Suprapubic skin (tissue), 3 donors: ENCODE measurements at regions not wholly inside any gene's neighbourhood (a gene's known extent, or its start where the extent isn't known, plus 50 kb on each side); places are given as distances from the start of the nearest gene placed in this dataset.

Experiments
- CTCF ChIP-seq, 2 donors: fragments of 200-600 bp in 1 of 2; fragments of 450-650 bp in 1 of 2; sonication (generic) in 1 of 2; IDR thresholded peaks; one replicate each; pipeline ENCODE4 v1.5.1; 2016 to 2019; ENCODE audit warnings: antibody characterized with exemption in 2 of 2, mild to moderate bottlenecking in 1 of 2, moderate library complexity in 1 of 2
- POLR2A ChIP-seq, 2 donors: fragments of 450-650 bp; IDR thresholded peaks; one replicate each; pipeline ENCODE4 v1.6.1; 2017; ENCODE audit warnings: antibody characterized with exemption in 2 of 2, mild to moderate bottlenecking in 2 of 2, moderate library complexity in 2 of 2

DNA sequence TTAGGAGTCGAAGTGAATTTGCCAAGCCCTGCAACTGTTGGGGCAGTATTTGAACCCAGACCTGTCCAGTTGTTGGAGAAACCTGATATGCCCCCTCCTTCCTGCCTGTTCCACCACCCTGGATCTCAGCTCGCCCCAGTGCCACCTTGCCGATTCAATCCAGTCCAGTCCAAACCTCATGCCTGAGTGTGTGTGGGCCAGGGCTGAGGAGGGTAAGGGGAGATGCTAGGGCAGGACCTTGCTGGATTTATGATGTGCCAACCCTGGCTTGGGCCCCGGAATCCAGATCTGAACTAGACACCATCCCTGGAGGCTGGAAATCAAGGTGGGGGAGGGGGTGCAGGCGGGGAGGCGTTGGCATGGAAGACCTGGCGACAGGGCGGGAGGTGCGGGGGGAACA lies 98.9 kb upstream of the WNT4 start:
- TF ChIP-seq POLR2A (IDR thresholded peaks at IDR 0.05) (no peak), CTCF (IDR thresholded peaks at IDR 0.05) (no peak)
